CD4-positive, alpha-beta memory T cell (primary cell): ENCODE measurements at regions not wholly inside any gene's neighbourhood (a gene's known extent, or its start where the extent isn't known, plus 50 kb on each side); places are given as distances from the start of the nearest gene placed in this dataset.
A peak's percentile ranks its signal among the peaks of the same experiment; 100 is the strongest.

ENCODE experiments used
- CTCF ChIA-PET: fragments of 350-600 bp; sonication (Branson Sonifier 250); formaldehyde crosslinking; loops from one replicate; lab custom pipeline; 2021; ENCODE audit warnings: inconsistent platforms; ENCODE audit not compliant: partially characterized antibody; lab: Charles Lee
- POLR2A ChIA-PET: fragments of 350-600 bp; sonication (Branson Sonifier 250); formaldehyde crosslinking; loops from one replicate; lab custom pipeline; 2021; ENCODE audit not compliant: partially characterized antibody; lab: Charles Lee
- DNase-seq, 5 donors: peaks; one replicate each; pipeline versions ENCODE4 v3.0.0 to v3.0.0-alpha.2; 2020 to 2022; ENCODE audit warnings: mixed read lengths in 1 of 5
- H3K27ac ChIP-seq: one replicate; pipeline ENCODE4 v1.7.0; 2013; ENCODE audit warnings: low read depth, low read length
- H3K27me3 ChIP-seq: 2 replicates; pipeline ENCODE4 v1.7.0; 2013; ENCODE audit warnings: mild to moderate bottlenecking, low read length, moderate library complexity; ENCODE audit not compliant: insufficient read depth
- H3K36me3 ChIP-seq: 2 replicates; pipeline ENCODE4 v1.7.0; 2013; ENCODE audit warnings: mild to moderate bottlenecking, low read length, moderate library complexity; ENCODE audit not compliant: insufficient read depth
- H3K4me1 ChIP-seq: 2 replicates; pipeline ENCODE4 v1.7.0; 2013; ENCODE audit warnings: mild to moderate bottlenecking, low read length, moderate library complexity; ENCODE audit not compliant: insufficient read depth
- H3K4me3 ChIP-seq, 2 donors: one replicate each; pipeline ENCODE4 v1.7.0; 2013; ENCODE audit warnings: low read length in 2 of 2, mild to moderate bottlenecking in 1 of 2
- H3K9me3 ChIP-seq, 2 donors: one replicate each; pipeline ENCODE4 v1.7.0; 2013; ENCODE audit warnings: low read length in 2 of 2, control low read depth in 1 of 2; ENCODE audit not compliant: control insufficient read depth in 1 of 2
- H3K27ac Mint-ChIP-seq, 7 donors: one replicate each; pipeline ENCODE4 v1.8.0; 2020 to 2021; ENCODE audit warnings: mixed read lengths in 7 of 7, mild to moderate bottlenecking in 6 of 7, inconsistent platforms in 3 of 7, moderate library complexity in 3 of 7
- H3K27me3 Mint-ChIP-seq, 2 donors: one replicate each; pipeline ENCODE4 v1.8.0; 2020 to 2021; ENCODE audit warnings: mixed read lengths in 2 of 2
- H3K36me3 Mint-ChIP-seq, 2 donors: one replicate each; pipeline ENCODE4 v1.8.0; 2020 to 2021; ENCODE audit warnings: mixed read lengths in 2 of 2, inconsistent platforms in 1 of 2, mild to moderate bottlenecking in 1 of 2
- H3K4me1 Mint-ChIP-seq, 4 donors: one replicate each; pipeline ENCODE4 v1.8.0; 2020 to 2021; ENCODE audit warnings: mixed read lengths in 4 of 4, mild to moderate bottlenecking in 1 of 4
- H3K4me3 Mint-ChIP-seq, 8 donors: one replicate each; pipeline ENCODE4 v1.8.0; 2020 to 2021; ENCODE audit warnings: mixed read lengths in 8 of 8, mild to moderate bottlenecking in 7 of 8, moderate library complexity in 6 of 8, inconsistent platforms in 3 of 8
- H3K9me3 Mint-ChIP-seq, 8 donors: one replicate each; pipeline ENCODE4 v1.8.0; 2020 to 2021; ENCODE audit warnings: mixed read lengths in 8 of 8, mild to moderate bottlenecking in 5 of 8, inconsistent platforms in 3 of 8, moderate library complexity in 1 of 8
- intact Hi-C: fragments of 100-400 bp; cut with micrococcal nuclease; formaldehyde crosslinking; loops from one replicate; pipeline ENCODE4 v1.15.1; 2023

DNA sequence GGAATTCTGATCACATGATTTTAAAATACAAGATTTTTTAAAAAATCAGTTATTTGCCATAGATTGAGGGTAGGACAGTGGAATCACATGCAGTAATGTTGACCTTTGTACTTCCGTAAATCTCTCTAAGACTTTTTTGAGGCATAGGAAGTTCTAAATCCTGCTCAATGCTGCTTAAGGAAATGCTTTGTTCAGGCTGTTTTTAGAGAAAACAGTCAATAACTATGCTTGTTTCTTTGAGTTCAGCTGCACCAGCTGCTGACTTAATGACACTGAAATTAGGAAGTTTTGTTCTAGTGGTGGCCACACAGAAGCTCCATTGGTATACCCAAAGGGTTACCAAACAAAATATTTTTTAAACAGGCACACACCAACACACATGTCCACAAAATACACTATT lies 60.9 kb downstream of the KLF12 start:
- Mint-ChIP-seq H3K27me3 (no peaks in the 10 kb centered on the region), H3K36me3 (peaks cover 15 to 23% of the 10 kb centered on the region in 2 donors), H3K9me3 (peaks cover 0 to 2% (median 0%) of the 10 kb centered on the region in 8 donors), H3K27ac (peak overlapping the region in 5 of 7 donors; percentile 17 to 78 (median 71)), H3K4me3 (peak overlapping the region in 1 of 8 donors; percentile 21), H3K4me1 (peaks cover 62 to 86% (median 71%) of the 10 kb centered on the region in 4 donors)
- DNase-seq: no peak
- H3K4me3 ChIP-seq: no peak overlapping the region
- peaks cover 84% of the 10 kb centered on the region for H3K4me1 ChIP-seq
- ChIA-PET POLR2A (interaction anchor here (0.9 to 7.0 kb wide), 3 partner anchors 20 to 214 kb away, joined by 3 to 40 read pairs (median 32); partner anchors contain the start of gene KLF12), CTCF (interaction anchor here (0.8 to 2.5 kb wide), 3 partner anchors 13 to 214 kb away, joined by 3 to 10 read pairs (median 3); no protein-coding TSS in a partner anchor)
- no peaks in the 10 kb centered on the region for H3K36me3 ChIP-seq
- no peak overlapping the region for H3K27ac ChIP-seq
- no peaks in the 10 kb centered on the region for H3K27me3 ChIP-seq
- H3K9me3 ChIP-seq: no peaks in the 10 kb centered on the region
- intact Hi-C loops: loop anchor here (5.0 kb wide), 1 partner anchor 159 kb away; no protein-coding TSS in a partner anchor

- H3K27me3 ChIP-seq: no peaks in the 10 kb centered on the region
- Mint-ChIP-seq H3K9me3 (peaks cover 0 to 2% (median 0%) of the 10 kb centered on the region in 8 donors), H3K27me3 (no peaks in the 10 kb centered on the region), H3K4me3 (peak overlapping the region; percentile 68 to 89 (median 79)), H3K36me3 (peaks cover 13 to 21% of the 10 kb centered on the region in 2 donors), H3K4me1 (peaks cover 64 to 85% (median 78%) of the 10 kb centered on the region in 4 donors), H3K27ac (peak overlapping the region; percentile 73 to 94 (median 89))
- no peaks in the 10 kb centered on the region for H3K36me3 ChIP-seq
- ChIA-PET POLR2A (interaction anchor here (0.5 to 7.0 kb wide), 22 partner anchors 8 to 314 kb away, joined by 3 to 51 read pairs (median 4); partner anchors contain the start of gene KLF12), CTCF (interaction anchor here (0.7 to 2.4 kb wide), 6 partner anchors 12 to 222 kb away, joined by 3 to 7 read pairs (median 3); no protein-coding TSS in a partner anchor)
- peak overlapping the region; percentile 15 for H3K27ac ChIP-seq
- no peak for DNase-seq
- no peaks in the 10 kb centered on the region for H3K9me3 ChIP-seq
- peak overlapping the region in 1 of 2 donors; percentile 43 for H3K4me3 ChIP-seq
- intact Hi-C loops: loop anchor here (1.0 to 5.0 kb wide), 5 partner anchors 8 to 216 kb away; no protein-coding TSS in a partner anchor
- H3K4me1 ChIP-seq: peaks cover 92% of the 10 kb centered on the region
Observed at GRCh38 chr13:74070513-74070912, 63.7 kb downstream of the KLF12 start.

DNA sequence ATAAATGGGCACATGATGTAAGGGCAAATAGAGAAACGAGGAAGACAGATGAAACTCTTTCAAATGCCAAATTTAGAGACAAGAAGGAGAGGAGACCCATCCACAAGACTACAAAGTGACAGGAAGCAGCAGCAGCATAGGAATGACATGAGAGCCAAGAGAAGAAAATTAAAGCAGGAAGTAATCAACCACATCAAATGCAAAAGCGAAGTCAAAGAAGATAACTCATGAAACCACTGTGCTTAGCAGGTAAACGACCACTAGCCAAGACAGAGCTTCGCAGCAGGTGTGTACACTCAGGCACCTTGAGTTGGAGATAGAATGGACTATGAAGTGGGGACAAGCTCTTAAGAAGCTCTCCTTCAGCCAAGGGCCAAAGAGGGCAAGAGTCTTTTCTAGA lies 64.1 kb downstream of the KLF12 start:
- Histone ChIP-seq H3K27ac (peak overlapping the region; percentile 15), H3K9me3 (no peaks in the 10 kb centered on the region), H3K36me3 (no peaks in the 10 kb centered on the region), H3K27me3 (no peaks in the 10 kb centered on the region), H3K4me3 (peak overlapping the region in 1 of 2 donors; percentile 43), H3K4me1 (peaks cover 92% of the 10 kb centered on the region)
- peak; percentile 73 to 81 (median 75) for DNase-seq
- no peaks in the 10 kb centered on the region for H3K27me3 Mint-ChIP-seq
- H3K4me1 Mint-ChIP-seq: peaks cover 64 to 85% (median 77%) of the 10 kb centered on the region in 4 donors
- CTCF ChIA-PET: interaction anchor here (0.6 to 2.4 kb wide), 5 partner anchors 15 to 1010 kb away, joined by 3 to 7 read pairs (median 3); no protein-coding TSS in a partner anchor
- peak overlapping the region; percentile 68 to 89 (median 79) for H3K4me3 Mint-ChIP-seq
- H3K27ac Mint-ChIP-seq: peak overlapping the region; percentile 73 to 94 (median 89)
- intact Hi-C loops: loop anchor here (1.0 to 5.0 kb wide), 5 partner anchors 8 to 217 kb away; no protein-coding TSS in a partner anchor
- POLR2A ChIA-PET: interaction anchor here (0.6 to 7.0 kb wide), 21 partner anchors 8 to 314 kb away, joined by 3 to 51 read pairs (median 4); partner anchors contain the start of gene KLF12
- peaks cover 15 to 20% of the 10 kb centered on the region in 2 donors for H3K36me3 Mint-ChIP-seq
- peaks cover 0 to 2% (median 0%) of the 10 kb centered on the region in 8 donors for H3K9me3 Mint-ChIP-seq

DNA sequence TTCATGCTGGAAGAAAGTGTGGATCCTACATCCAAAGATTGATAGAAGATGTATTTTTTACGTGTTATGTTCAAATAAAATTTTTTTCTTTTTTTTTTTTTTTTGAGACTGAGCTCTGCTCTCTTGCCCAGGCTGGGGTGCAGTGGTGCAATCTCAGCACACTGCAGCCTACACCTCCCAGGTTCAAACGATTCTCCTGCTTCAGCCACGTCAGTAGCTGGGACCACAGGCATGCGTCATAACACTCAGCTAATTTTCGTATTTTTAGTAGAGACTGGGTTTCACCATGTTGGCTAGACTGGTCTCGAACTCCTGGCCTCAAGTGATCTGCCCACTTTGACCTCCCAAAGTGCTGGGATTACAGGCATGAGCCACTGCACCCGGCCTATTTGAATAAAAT lies 65.7 kb downstream of the KLF12 start:
- no peak overlapping the region for H3K4me3 ChIP-seq
- peak in 3 of 5 donors; percentile 12 to 47 (median 26) for DNase-seq
- H3K9me3 ChIP-seq: no peaks in the 10 kb centered on the region
- Mint-ChIP-seq H3K27me3 (no peaks in the 10 kb centered on the region), H3K9me3 (peaks cover 0 to 2% (median 0%) of the 10 kb centered on the region in 8 donors), H3K36me3 (peaks cover 15 to 20% of the 10 kb centered on the region in 2 donors), H3K4me1 (peaks cover 61 to 85% (median 76%) of the 10 kb centered on the region in 4 donors), H3K4me3 (peak overlapping the region in 4 of 8 donors; percentile 15 to 89 (median 66)), H3K27ac (peak overlapping the region; percentile 6 to 93 (median 73))
- H3K27ac ChIP-seq: no peak overlapping the region
- peaks cover 94% of the 10 kb centered on the region for H3K4me1 ChIP-seq
- H3K36me3 ChIP-seq: no peaks in the 10 kb centered on the region
- POLR2A ChIA-PET: interaction anchor here (1.0 to 7.0 kb wide), 4 partner anchors 62 to 219 kb away, joined by 4 to 51 read pairs (median 22); partner anchors contain the start of gene KLF12
- H3K27me3 ChIP-seq: no peaks in the 10 kb centered on the region
- intact Hi-C loops: no loop called here
- CTCF ChIA-PET: interaction anchor here (0.6 to 1.5 kb wide), 5 partner anchors 42 to 289 kb away, joined by 3 to 4 read pairs (median 3); no protein-coding TSS in a partner anchor

DNA sequence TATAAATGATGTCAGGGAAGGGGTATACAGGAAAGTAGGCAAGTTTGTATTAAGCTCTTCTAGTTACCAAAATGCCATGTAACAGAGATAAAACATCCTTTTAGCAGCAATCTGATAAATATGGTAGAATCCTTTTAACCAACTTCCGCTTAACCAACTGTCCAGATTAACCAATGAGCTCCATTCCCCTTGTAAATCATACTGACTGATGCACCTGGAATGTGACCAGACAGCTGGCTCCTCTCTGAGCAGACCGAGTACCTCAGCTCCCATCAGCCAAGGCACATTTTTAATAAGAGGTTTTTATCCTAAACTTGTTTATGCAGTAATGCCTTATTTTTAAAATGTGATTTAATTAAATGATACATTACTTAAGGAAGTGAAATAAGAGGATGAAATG lies 66.4 kb downstream of the KLF12 start:
- CTCF ChIA-PET: interaction anchor here (1.0 to 1.5 kb wide), 4 partner anchors 41 to 220 kb away, joined by 3 to 4 read pairs (median 3); no protein-coding TSS in a partner anchor
- H3K4me3 Mint-ChIP-seq: peak overlapping the region in 3 of 8 donors; percentile 11 to 34 (median 32)
- intact Hi-C loops: no loop called here
- no peak for DNase-seq
- Histone ChIP-seq H3K9me3 (no peaks in the 10 kb centered on the region), H3K4me3 (no peak overlapping the region), H3K4me1 (peaks cover 94% of the 10 kb centered on the region), H3K36me3 (no peaks in the 10 kb centered on the region), H3K27me3 (no peaks in the 10 kb centered on the region), H3K27ac (no peak overlapping the region)
- H3K27ac Mint-ChIP-seq: peak overlapping the region in 5 of 7 donors; percentile 3 to 57 (median 46)
- peaks cover 64 to 85% (median 77%) of the 10 kb centered on the region in 4 donors for H3K4me1 Mint-ChIP-seq
- H3K9me3 Mint-ChIP-seq: no peaks in the 10 kb centered on the region
- H3K27me3 Mint-ChIP-seq: no peaks in the 10 kb centered on the region
- POLR2A ChIA-PET: interaction anchor here (1.0 to 7.0 kb wide), 5 partner anchors 60 to 220 kb away, joined by 3 to 51 read pairs (median 4); partner anchors contain the start of gene KLF12
- H3K36me3 Mint-ChIP-seq: peaks cover 12 to 17% of the 10 kb centered on the region in 2 donors

GRCh38 chr13:74066937-74067336 lies 67.3 kb downstream of the KLF12 start:
- no peaks in the 10 kb centered on the region for H3K27me3 Mint-ChIP-seq

More at GRCh38 chr13:74066937-74067336, 67.3 kb downstream of the KLF12 start:
- intact Hi-C loops: no loop called here
- Mint-ChIP-seq H3K9me3 (no peaks in the 10 kb centered on the region), H3K36me3 (peaks cover 11 to 16% of the 10 kb centered on the region in 2 donors), H3K27ac (peak overlapping the region in 2 of 7 donors; percentile 36 to 51), H3K4me1 (peaks cover 72 to 91% (median 83%) of the 10 kb centered on the region in 4 donors), H3K4me3 (no peak overlapping the region)
- Histone ChIP-seq H3K27ac (no peak overlapping the region), H3K27me3 (no peaks in the 10 kb centered on the region), H3K4me1 (peaks cover 97% of the 10 kb centered on the region), H3K9me3 (no peaks in the 10 kb centered on the region), H3K36me3 (no peaks in the 10 kb centered on the region), H3K4me3 (no peak overlapping the region)
- POLR2A ChIA-PET: interaction anchor here (1.0 to 4.7 kb wide), 4 partner anchors 10 to 220 kb away, joined by 3 to 51 read pairs (median 4); partner anchors contain the start of gene KLF12
- CTCF ChIA-PET: interaction anchor here (1.5 kb wide), 1 partner anchor 220 kb away, joined by 4 read pairs; no protein-coding TSS in a partner anchor
- no peak for DNase-seq
